PC-9 (cell line): ENCODE measurements at regions not wholly inside any gene's neighbourhood (a gene's known extent, or its start where the extent isn't known, plus 50 kb on each side); places are given as distances from the start of the nearest gene placed in this dataset.

ENCODE experiments used
- CTCF ChIP-seq: fragments of 200-600 bp; sonication (generic); conservative IDR thresholded peaks from 2 replicates; pipeline ENCODE4 v1.6.1; 2017; ENCODE audit warnings: mixed run types, antibody characterized with exemption, mild to moderate bottlenecking, moderate library complexity
- EZH2 ChIP-seq: fragments of 200-600 bp; sonication (generic); IDR thresholded peaks from 2 replicates; pipeline ENCODE4 v1.8.0; 2017; ENCODE audit warnings: antibody characterized with exemption, low read depth

DNA sequence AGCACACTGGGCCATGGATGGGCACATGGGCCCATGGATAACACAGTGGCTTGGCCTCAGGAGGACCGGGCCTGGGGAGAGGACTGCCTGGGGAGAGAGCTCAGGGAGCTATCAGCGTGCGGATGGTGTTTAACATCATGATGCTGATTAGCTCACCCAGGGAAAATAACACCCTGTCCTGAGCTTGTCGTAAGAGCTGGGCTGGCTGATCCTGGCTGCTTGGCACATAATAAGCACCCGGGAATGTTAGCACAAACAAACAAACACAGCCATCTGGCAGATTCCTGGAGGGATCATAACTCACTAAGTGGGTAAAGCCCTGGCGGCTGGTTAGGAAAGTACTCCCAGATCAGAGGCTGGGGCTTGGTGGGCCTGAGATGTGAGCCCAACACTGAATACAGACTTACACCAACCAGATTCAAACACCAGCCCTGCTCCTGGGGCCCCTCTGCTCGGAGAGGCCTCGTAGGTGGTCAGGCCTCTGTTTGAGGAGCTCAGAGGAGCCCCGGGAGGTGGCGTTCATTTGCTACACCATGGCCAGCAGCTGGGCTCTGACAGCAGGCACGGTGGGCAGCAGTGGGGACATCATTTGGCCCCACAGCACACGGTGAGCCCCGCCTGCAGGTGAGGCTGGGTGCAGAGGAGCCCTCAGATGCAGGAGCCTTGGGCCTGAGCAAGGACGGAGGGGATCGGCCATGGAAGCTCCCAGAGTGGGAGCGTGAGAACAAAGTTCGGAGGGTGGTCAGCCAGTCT lies 193.4 kb upstream of the HDAC4 start:
- TF ChIP-seq CTCF (no peak), EZH2 (no peak)
